H1 (cell line): ENCODE measurements at regions not wholly inside any gene's neighbourhood (a gene's known extent, or its start where the extent isn't known, plus 50 kb on each side); places are given as distances from the start of the nearest gene placed in this dataset.

Source experiments
- CTCF ChIA-PET: fragments of 300-600 bp; sonication (Branson Sonifier 250); formaldehyde crosslinking; loops from one replicate; lab custom pipeline; 2021; ENCODE audit not compliant: partially characterized antibody; lab: Charles Lee
- POLR2A ChIA-PET: fragments of 300-600 bp; sonication (Branson Sonifier 250); formaldehyde crosslinking; loops from one replicate; lab custom pipeline; 2021; ENCODE audit warnings: inconsistent platforms; ENCODE audit not compliant: partially characterized antibody; lab: Charles Lee
- DNase-seq, 2 experiments: peaks; one replicate each; pipeline versions ENCODE4 v3.0.0 to v3.0.0-alpha.2; 2010 to 2022; ENCODE audit warnings: low spot score in 2 of 2, low read depth in 1 of 2, mixed read lengths in 1 of 2
- FAIRE-seq: peaks from 2 replicates; lab custom pipeline; 2011; peaks lifted over from hg19 to GRCh38; lab: Jason Lieb, UNC
- H2AFZ ChIP-seq: 2 replicates; pipeline ENCODE4 v1.8.1; 2012; ENCODE audit warnings: low read length, inconsistent platforms
- H2AK5ac ChIP-seq: 2 replicates; pipeline ENCODE4 v1.6.1; 2013; ENCODE audit warnings: low read depth, low read length
- H2BK120ac ChIP-seq: replicated peaks from 2 replicates; pipeline ENCODE3; 2013; ENCODE audit warnings: low read depth, low read length, inconsistent platforms
- H2BK12ac ChIP-seq: 2 replicates; pipeline ENCODE4 v1.6.1; 2013; ENCODE audit warnings: low read depth, low read length
- H2BK15ac ChIP-seq: 2 replicates; pipeline ENCODE4 v1.6.1; 2013; ENCODE audit warnings: low read length
- H2BK20ac ChIP-seq: 2 replicates; pipeline ENCODE4 v1.6.1; 2013; ENCODE audit warnings: low read length
- H2BK5ac ChIP-seq: 2 replicates; pipeline ENCODE4 v1.6.1; 2013; ENCODE audit warnings: low read depth, low read length
- H3K14ac ChIP-seq: 2 replicates; pipeline ENCODE4 v1.6.1; 2013; ENCODE audit warnings: inconsistent platforms; ENCODE audit not compliant: insufficient read length
- H3K18ac ChIP-seq: 2 replicates; pipeline ENCODE4 v1.6.1; 2013; ENCODE audit warnings: low read length; ENCODE audit errors: extremely low read depth
- H3K23ac ChIP-seq: 2 replicates; pipeline ENCODE4 v1.6.1; 2013; ENCODE audit warnings: inconsistent platforms; ENCODE audit not compliant: insufficient read length
- H3K23me2 ChIP-seq: 2 replicates; pipeline ENCODE4 v1.6.1; 2013; ENCODE audit warnings: low read depth, low read length
- H3K27ac ChIP-seq: 2 replicates; pipeline ENCODE4 v1.6.1; 2011; ENCODE audit warnings: low read depth, low read length, inconsistent platforms
- H3K27me3 ChIP-seq, 4 experiments: replicated peaks in 1 of 4; 1 replicate in 1 of 4; 2 replicates in 3 of 4; pipeline versions ENCODE4 v1.6.1 to v1.8.1; 2011 to 2013; ENCODE audit warnings: low read length in 3 of 4, mild to moderate bottlenecking in 3 of 4, inconsistent platforms in 2 of 4, mixed read lengths in 2 of 4, moderate library complexity in 1 of 4; ENCODE audit not compliant: control insufficient read depth in 3 of 4, insufficient read depth in 3 of 4; ENCODE audit errors: extremely low read depth in 1 of 4
- H3K36me3 ChIP-seq, 4 experiments: 2 replicates each; pipeline versions ENCODE4 v1.6.1 to v1.8.1; 2011 to 2013; ENCODE audit warnings: mild to moderate bottlenecking in 4 of 4, low read length in 3 of 4, moderate library complexity in 2 of 4, control low read depth in 1 of 4, inconsistent platforms in 1 of 4; ENCODE audit not compliant: insufficient read depth in 4 of 4, control insufficient read depth in 2 of 4
- H3K4ac ChIP-seq: replicated peaks from 2 replicates; pipeline ENCODE3; 2013; ENCODE audit warnings: low read length, low read depth, mixed read lengths, inconsistent platforms; ENCODE audit not compliant: insufficient read length
- H3K4me1 ChIP-seq, 4 experiments: replicated peaks in 1 of 4; 1 replicate in 1 of 4; 2 replicates in 3 of 4; pipeline versions ENCODE4 v1.6.1 to v1.8.1; 2011 to 2013; ENCODE audit warnings: low read length in 3 of 4, inconsistent platforms in 2 of 4, mixed read lengths in 1 of 4; ENCODE audit not compliant: insufficient read depth in 4 of 4, control insufficient read depth in 3 of 4
- H3K4me2 ChIP-seq, 2 experiments: 2 replicates each; pipeline versions ENCODE4 v1.6.1 to v1.8.1; 2011 to 2013; ENCODE audit warnings: low read depth in 2 of 2, low read length in 2 of 2, control low read depth in 1 of 2, inconsistent platforms in 1 of 2, mild to moderate bottlenecking in 1 of 2; ENCODE audit not compliant: insufficient read depth in 1 of 2
- H3K4me3 ChIP-seq, 4 experiments: fragments of 200-600, 300-600 bp in 1 of 4; sonication (generic), shearing (Covaris generic), sonication (Bioruptor Twin) in 1 of 4; 2 replicates each; pipeline versions ENCODE4 v1.5.1 to v1.8.1; 2011 to 2016; ENCODE audit warnings: low read length in 4 of 4, low read depth in 3 of 4, control low read depth in 2 of 4, inconsistent platforms in 2 of 4, mild to moderate bottlenecking in 2 of 4, mixed read lengths in 1 of 4, moderate library complexity in 1 of 4; ENCODE audit not compliant: insufficient read depth in 2 of 4; ENCODE audit errors: extremely low read depth in 1 of 4
- H3K56ac ChIP-seq: replicated peaks from 2 replicates; pipeline ENCODE3; 2013; ENCODE audit warnings: low read depth, mild to moderate bottlenecking, mixed read lengths, low read length, inconsistent platforms; ENCODE audit not compliant: insufficient read length
- H3K79me1 ChIP-seq: 2 replicates; pipeline ENCODE4 v1.6.1; 2013; ENCODE audit warnings: low read depth, low read length, control low read depth
- H3K79me2 ChIP-seq, 2 experiments: 2 replicates each; pipeline versions ENCODE4 v1.6.1 to v1.8.1; 2012 to 2013; ENCODE audit warnings: low read length in 2 of 2, mild to moderate bottlenecking in 2 of 2, inconsistent platforms in 1 of 2; ENCODE audit not compliant: insufficient read depth in 2 of 2, control insufficient read depth in 1 of 2
- H3K9ac ChIP-seq, 4 experiments: replicated peaks in 1 of 4; 1 replicate in 1 of 4; 2 replicates in 3 of 4; pipeline versions ENCODE4 v1.6.1 to v1.8.1; 2011 to 2013; ENCODE audit warnings: low read depth in 3 of 4, low read length in 3 of 4, control low read depth in 2 of 4, mild to moderate bottlenecking in 2 of 4, moderate library complexity in 2 of 4, inconsistent platforms in 1 of 4; ENCODE audit errors: extremely low read depth in 1 of 4
- H3K9me3 ChIP-seq, 2 experiments: 2 replicates each; pipeline versions ENCODE4 v1.6.1 to v1.8.1; 2012 to 2013; ENCODE audit warnings: mild to moderate bottlenecking in 2 of 2, moderate library complexity in 2 of 2, control low read depth in 1 of 2, inconsistent platforms in 1 of 2, low read depth in 1 of 2, low read length in 1 of 2, mixed read lengths in 1 of 2; ENCODE audit not compliant: insufficient read depth in 2 of 2
- H4K20me1 ChIP-seq, 2 experiments: replicated peaks in 1 of 2; 2 replicates each; pipeline versions ENCODE3 to v1.8.1; 2011 to 2013; ENCODE audit warnings: inconsistent platforms in 2 of 2, low read length in 2 of 2, mild to moderate bottlenecking in 1 of 2; ENCODE audit not compliant: insufficient read depth in 2 of 2, control insufficient read depth in 1 of 2
- H4K5ac ChIP-seq: 2 replicates; pipeline ENCODE4 v1.6.1; 2013; ENCODE audit warnings: low read length, low read depth, mixed read lengths, inconsistent platforms; ENCODE audit not compliant: insufficient read length
- H4K8ac ChIP-seq: 2 replicates; pipeline ENCODE4 v1.8.0; 2013; ENCODE audit warnings: mild to moderate bottlenecking, moderate library complexity, low read length, inconsistent platforms; ENCODE audit not compliant: insufficient read depth; ENCODE audit errors: extremely low read depth
- H4K91ac ChIP-seq: replicated peaks from 2 replicates; pipeline ENCODE3; 2013; ENCODE audit warnings: low read length, mixed read lengths, inconsistent platforms; ENCODE audit not compliant: insufficient read length
- BRCA1 ChIP-seq: IDR thresholded peaks from 2 replicates; pipeline ENCODE4 v1.6.1; 2012; ENCODE audit warnings: low read depth, low read length, improper control_type of control experiment
- SRF ChIP-seq: IDR thresholded peaks from 2 replicates; pipeline ENCODE4 v1.6.1; 2011; ENCODE audit warnings: mild to moderate bottlenecking, low read depth, low read length, moderate library complexity

- Histone ChIP-seq H2BK12ac (no peak overlapping the region), H4K91ac (no peak overlapping the region), H3K23me2 (no peaks in the 10 kb centered on the region), H3K4me2 (no peak overlapping the region), H3K23ac (no peak overlapping the region), H2AK5ac (no peak overlapping the region), H2BK20ac (no peak overlapping the region), H2AFZ (no peak overlapping the region), H3K14ac (no peak overlapping the region), H4K20me1 (no peaks in the 10 kb centered on the region), H3K27ac (no peak overlapping the region), H2BK15ac (no peak overlapping the region), H4K5ac (no peak overlapping the region), H3K18ac (no peak overlapping the region), H3K27me3 (no peaks in the 10 kb centered on the region), H3K4ac (no peak overlapping the region), H4K8ac (no peak overlapping the region), H3K4me3 (no peak overlapping the region), H3K36me3 (no peaks in the 10 kb centered on the region), H3K9ac (no peak overlapping the region), H3K79me2 (no peaks in the 10 kb centered on the region), H3K4me1 (peaks cover 0 to 9% (median 6%) of the 10 kb centered on the region in 4 experiments; a peak in 4 of 7 replicates), H3K9me3 (peaks cover 3 to 8% of the 10 kb centered on the region in 2 experiments), H3K79me1 (no peaks in the 10 kb centered on the region), H3K56ac (no peak overlapping the region), H2BK120ac (no peak overlapping the region), H2BK5ac (no peak overlapping the region)
- ChIA-PET POLR2A (no interaction called here), CTCF (no interaction called here)
- FAIRE-seq: no peak
- no peak for DNase-seq
- no peak for TF ChIP-seq BRCA1
- no peak for TF ChIP-seq SRF
Measured at GRCh38 chr7:84250452-84250851, 55.9 kb upstream of the SEMA3A start.
